ENCODE measurements at regions not wholly inside any gene's neighbourhood (a gene's known extent, or its start where the extent isn't known, plus 50 kb on each side); places are given as distances from the start of the nearest gene placed in this dataset.
"Not testable (repeated sequence)": the region's sequence is repeated elsewhere in the genome, so short reads cannot be mapped to it uniquely, and the experiment has no call there.

- DNase-seq = not testable (repeated sequence)
Measured at GRCh38 chr21:10410354-10410929, 110.9 kb upstream of the TPTE start.

GRCh38 chr21:10411776-10412526, 109.4 kb upstream of the TPTE start:
- not testable (repeated sequence) for DNase-seq

- not testable (repeated sequence) for DNase-seq
Measured at GRCh38 chr21:10412928-10413246, 108.5 kb upstream of the TPTE start.

GRCh38 chr21:10413247-10414120, 107.9 kb upstream of the TPTE start:
- DNase-seq = not testable (repeated sequence)

- not testable (repeated sequence) for DNase-seq
Measured at GRCh38 chr21:10414121-10414924, 107.1 kb upstream of the TPTE start.

- DNase-seq = not testable (repeated sequence)
Measured at GRCh38 chr21:10414925-10415254, 106.5 kb upstream of the TPTE start.

- DNase-seq = not testable (repeated sequence)
Measured at GRCh38 chr21:10415456-10415855, 105.9 kb upstream of the TPTE start.

GRCh38 chr21:10415859-10416258, 105.5 kb upstream of the TPTE start:
- not testable (repeated sequence) for DNase-seq

- DNase-seq = not testable (repeated sequence)
Measured at GRCh38 chr21:10416691-10417447, 104.5 kb upstream of the TPTE start.

GRCh38 chr21:10417551-10418002, 103.8 kb upstream of the TPTE start:
- not testable (repeated sequence) for DNase-seq

- DNase-seq = not testable (repeated sequence)
Measured at GRCh38 chr21:10418250-10419048, 102.9 kb upstream of the TPTE start.

- DNase-seq = not testable (repeated sequence)
Measured at GRCh38 chr21:10421199-10421598, 100.2 kb upstream of the TPTE start.

- DNase-seq = not testable (repeated sequence)
Measured at GRCh38 chr21:10421601-10422000, 99.8 kb upstream of the TPTE start.

GRCh38 chr21:10424097-10424886, 97.1 kb upstream of the TPTE start:
- not testable (repeated sequence) for DNase-seq

GRCh38 chr21:10424887-10425145, 96.6 kb upstream of the TPTE start:
- not testable (repeated sequence) for DNase-seq

- no peak for DNase-seq
Measured at GRCh38 chr21:10425856-10426255, 95.5 kb upstream of the TPTE start.

GRCh38 chr21:10426812-10427211, 94.6 kb upstream of the TPTE start:
- DNase-seq = not testable (repeated sequence)

GRCh38 chr21:10427277-10427676, 94.1 kb upstream of the TPTE start:
- not testable (repeated sequence) for DNase-seq

GRCh38 chr21:10428981-10429534, 92.3 kb upstream of the TPTE start:
- DNase-seq = not testable (repeated sequence)

- DNase-seq = no peak
Measured at GRCh38 chr21:10430005-10430404, 91.4 kb upstream of the TPTE start.
